Activated CD8-positive, alpha-beta T cell treated with anti-CD3 and anti-CD28 coated beads for 36 hours (primary cell): ENCODE measurements at regions not wholly inside any gene's neighbourhood (a gene's known extent, or its start where the extent isn't known, plus 50 kb on each side); places are given as distances from the start of the nearest gene placed in this dataset.

ENCODE experiments used
- ATAC-seq: fragments of 200-7000 bp; cut with Tn5 transposase; one replicate; pipeline ENCODE4 v1.10.0; 2021; ENCODE audit warnings: mild to moderate bottlenecking, moderate library complexity
- CTCF ChIA-PET: fragments of 350-600 bp; sonication (Branson Sonifier 250); formaldehyde crosslinking; loops from one replicate; lab custom pipeline; 2021; ENCODE audit warnings: antibody characterized with exemption; lab: Charles Lee
- POLR2A ChIA-PET: fragments of 350-600 bp; sonication (Branson Sonifier 250); formaldehyde crosslinking; loops from one replicate; lab custom pipeline; 2021; ENCODE audit warnings: antibody characterized with exemption; lab: Charles Lee
- DNase-seq: peaks from one replicate; pipeline ENCODE4 v3.0.0-alpha.2; 2020
- H3K27ac Mint-ChIP-seq: one replicate; pipeline ENCODE4 v1.8.0; 2021; ENCODE audit warnings: mild to moderate bottlenecking, mixed read lengths
- H3K27me3 Mint-ChIP-seq: one replicate; pipeline ENCODE4 v1.8.0; 2021; ENCODE audit warnings: mixed read lengths
- H3K36me3 Mint-ChIP-seq: one replicate; pipeline ENCODE4 v1.8.0; 2021; ENCODE audit warnings: low read depth, mixed read lengths
- H3K4me1 Mint-ChIP-seq: one replicate; pipeline ENCODE4 v1.8.0; 2021; ENCODE audit warnings: low read depth, mixed read lengths
- H3K4me3 Mint-ChIP-seq: one replicate; pipeline ENCODE4 v1.8.0; 2021; ENCODE audit warnings: mild to moderate bottlenecking, moderate library complexity, mixed read lengths
- H3K9me3 Mint-ChIP-seq: one replicate; pipeline ENCODE4 v1.8.0; 2021; ENCODE audit warnings: mixed read lengths
- intact Hi-C: fragments of 100-400 bp; cut with micrococcal nuclease; formaldehyde crosslinking; loops from one replicate; pipeline ENCODE4 v1.10.0; 2022
- TF ChIP-seq, protein P1 (sequence below): fragments of 200-600 bp; IDR thresholded peaks from one replicate; pipeline ENCODE4 v1.8.0; 2022; ENCODE audit warnings: antibody characterized with exemption, mild to moderate bottlenecking

DNA sequence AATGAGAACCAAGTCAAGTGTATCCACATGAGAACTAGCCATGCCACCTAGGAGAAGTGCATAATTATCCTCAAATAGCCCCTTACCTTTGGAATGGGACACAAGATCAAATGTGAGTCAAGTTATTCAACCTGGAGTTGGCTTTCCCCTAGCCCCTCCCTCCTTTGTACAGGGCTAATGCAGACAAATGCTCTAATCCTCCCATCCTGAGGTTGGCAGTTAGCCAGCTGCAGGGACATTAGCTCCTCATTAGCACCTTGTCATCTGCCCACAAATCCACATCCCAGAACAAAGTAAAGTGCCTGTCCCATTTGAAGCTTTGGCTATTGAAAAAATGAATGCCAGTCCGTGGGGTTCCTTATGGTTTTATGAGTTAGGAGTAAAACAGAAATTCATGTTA is 294.1 kb upstream of the FANCL start:
- ATAC-seq (no peak), DNase-seq (no peak)
- TF ChIP-seq, protein P1, sequence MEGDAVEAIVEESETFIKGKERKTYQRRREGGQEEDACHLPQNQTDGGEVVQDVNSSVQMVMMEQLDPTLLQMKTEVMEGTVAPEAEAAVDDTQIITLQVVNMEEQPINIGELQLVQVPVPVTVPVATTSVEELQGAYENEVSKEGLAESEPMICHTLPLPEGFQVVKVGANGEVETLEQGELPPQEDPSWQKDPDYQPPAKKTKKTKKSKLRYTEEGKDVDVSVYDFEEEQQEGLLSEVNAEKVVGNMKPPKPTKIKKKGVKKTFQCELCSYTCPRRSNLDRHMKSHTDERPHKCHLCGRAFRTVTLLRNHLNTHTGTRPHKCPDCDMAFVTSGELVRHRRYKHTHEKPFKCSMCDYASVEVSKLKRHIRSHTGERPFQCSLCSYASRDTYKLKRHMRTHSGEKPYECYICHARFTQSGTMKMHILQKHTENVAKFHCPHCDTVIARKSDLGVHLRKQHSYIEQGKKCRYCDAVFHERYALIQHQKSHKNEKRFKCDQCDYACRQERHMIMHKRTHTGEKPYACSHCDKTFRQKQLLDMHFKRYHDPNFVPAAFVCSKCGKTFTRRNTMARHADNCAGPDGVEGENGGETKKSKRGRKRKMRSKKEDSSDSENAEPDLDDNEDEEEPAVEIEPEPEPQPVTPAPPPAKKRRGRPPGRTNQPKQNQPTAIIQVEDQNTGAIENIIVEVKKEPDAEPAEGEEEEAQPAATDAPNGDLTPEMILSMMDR: no peak
- ChIA-PET POLR2A (no interaction called here), CTCF (no interaction called here)
- no peaks in the 10 kb centered on the region for H3K9me3 Mint-ChIP-seq
- intact Hi-C loops: no loop called here
- no peaks in the 10 kb centered on the region for H3K4me1 Mint-ChIP-seq
- no peaks in the 10 kb centered on the region for H3K27me3 Mint-ChIP-seq
- H3K36me3 Mint-ChIP-seq: no peaks in the 10 kb centered on the region
- no peak overlapping the region for H3K27ac Mint-ChIP-seq
- H3K4me3 Mint-ChIP-seq: no peak overlapping the region

DNA sequence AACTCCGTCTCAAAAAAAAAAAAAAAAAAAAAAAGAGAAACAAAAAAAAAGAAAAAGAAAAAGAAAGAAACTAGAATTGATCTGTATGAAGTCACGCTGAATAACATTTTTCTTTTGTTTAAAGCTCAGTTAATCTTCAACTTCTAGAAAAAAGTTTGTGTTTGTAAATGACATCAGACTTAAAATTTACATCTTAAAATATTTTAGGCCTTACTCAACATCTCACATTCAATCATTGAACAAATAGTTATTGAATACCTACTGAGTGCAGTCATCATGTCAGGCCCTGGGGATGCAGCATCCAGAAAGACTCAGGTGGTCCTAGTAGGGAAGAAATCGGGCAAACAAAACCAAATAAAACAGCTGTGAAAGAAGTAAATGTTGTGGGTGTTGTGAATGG is 292.3 kb upstream of the FANCL start:
- no peaks in the 10 kb centered on the region for H3K4me1 Mint-ChIP-seq
- TF ChIP-seq, protein P1: no peak
- ATAC-seq (no peak), DNase-seq (no peak)
- ChIA-PET POLR2A (no interaction called here), CTCF (no interaction called here)
- H3K27me3 Mint-ChIP-seq: no peaks in the 10 kb centered on the region
- intact Hi-C loops: no loop called here
- no peaks in the 10 kb centered on the region for H3K36me3 Mint-ChIP-seq
- H3K9me3 Mint-ChIP-seq: no peaks in the 10 kb centered on the region
- H3K27ac Mint-ChIP-seq: no peak overlapping the region
- H3K4me3 Mint-ChIP-seq: no peak overlapping the region

- H3K27me3 Mint-ChIP-seq: no peaks in the 10 kb centered on the region
- H3K27ac Mint-ChIP-seq: no peak overlapping the region
- no peak overlapping the region for H3K4me3 Mint-ChIP-seq
- no peaks in the 10 kb centered on the region for H3K36me3 Mint-ChIP-seq
- TF ChIP-seq, protein P1: no peak
- intact Hi-C loops: no loop called here
- ChIA-PET POLR2A (no interaction called here), CTCF (no interaction called here)
- H3K9me3 Mint-ChIP-seq: no peaks in the 10 kb centered on the region
- no peak for ATAC-seq
- H3K4me1 Mint-ChIP-seq: no peaks in the 10 kb centered on the region
- DNase-seq: no peak
Measured at GRCh38 chr2:58532641-58533040, 291.5 kb upstream of the FANCL start.

DNA sequence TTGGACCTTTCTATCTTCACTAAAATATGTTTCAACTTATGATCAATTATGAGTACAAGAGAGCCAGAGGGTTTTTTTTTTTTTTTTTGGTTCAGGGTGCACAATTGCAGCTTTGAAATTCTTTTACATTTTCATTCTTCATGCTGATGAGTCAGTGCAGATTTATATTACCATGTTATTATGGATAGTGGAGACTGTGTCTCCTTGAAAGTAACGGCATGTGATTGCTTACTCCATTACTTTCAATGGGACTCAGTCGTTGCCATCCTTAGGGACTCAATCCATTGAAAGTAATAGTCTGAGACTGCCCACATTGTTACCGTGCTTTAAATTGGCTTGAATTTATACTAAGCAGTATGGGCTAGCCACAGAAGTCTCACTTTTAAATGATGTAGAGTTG is 286.5 kb upstream of the FANCL start:
- Mint-ChIP-seq H3K36me3 (no peaks in the 10 kb centered on the region), H3K9me3 (no peaks in the 10 kb centered on the region), H3K4me3 (no peak overlapping the region), H3K27ac (no peak overlapping the region), H3K4me1 (no peaks in the 10 kb centered on the region), H3K27me3 (no peaks in the 10 kb centered on the region)
- intact Hi-C loops: no loop called here
- ChIA-PET POLR2A (no interaction called here), CTCF (no interaction called here)
- DNase-seq (no peak), ATAC-seq (no peak)
- TF ChIP-seq, protein P1: no peak

DNA sequence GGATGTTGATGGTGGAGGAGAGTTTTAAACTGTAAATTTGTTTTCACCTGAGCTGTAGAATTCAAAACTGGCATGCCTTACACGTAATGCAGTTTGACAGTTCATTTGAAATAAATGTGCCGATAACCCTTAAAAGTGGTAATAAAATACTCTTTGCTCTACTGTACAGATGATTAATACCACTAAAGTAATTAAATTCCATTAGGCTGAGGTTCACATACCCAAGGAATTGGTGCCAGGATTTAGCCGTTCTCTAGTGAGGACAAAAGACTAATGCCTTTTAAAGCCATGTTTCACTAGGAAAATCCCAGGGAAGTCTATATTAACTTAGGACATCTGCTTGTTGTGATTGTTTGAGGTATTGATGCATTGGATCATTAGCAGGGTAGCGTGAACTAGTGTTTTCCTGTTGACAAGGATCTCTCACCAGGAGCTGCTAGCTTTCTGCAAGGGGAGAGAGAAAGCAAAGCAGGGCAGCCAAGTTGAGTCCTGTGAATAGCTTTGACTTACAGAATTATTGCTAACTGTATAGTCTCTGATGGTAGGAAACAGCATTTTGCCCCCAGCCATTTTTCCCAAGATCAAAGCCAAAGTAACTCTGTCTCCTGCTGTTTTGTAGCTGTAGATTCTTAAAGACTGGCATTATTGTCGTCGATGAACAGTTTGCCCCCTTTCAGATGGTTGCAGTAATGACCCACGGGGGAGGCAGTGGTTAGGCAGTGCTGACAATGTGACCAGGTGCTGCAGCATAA is 280.9 kb upstream of the FANCL start:
- ChIA-PET POLR2A (no interaction called here), CTCF (interaction anchor here (0.8 kb wide), 1 partner anchor 507 kb away, joined by 3 read pairs; no protein-coding TSS in a partner anchor)
- intact Hi-C loops: no loop called here
- H3K27ac Mint-ChIP-seq: no peak overlapping the region
- no peaks in the 10 kb centered on the region for H3K36me3 Mint-ChIP-seq
- ATAC-seq (no peak), DNase-seq (no peak)
- H3K4me3 Mint-ChIP-seq: no peak overlapping the region
- TF ChIP-seq, protein P1: no peak
- H3K4me1 Mint-ChIP-seq: no peaks in the 10 kb centered on the region
- no peaks in the 10 kb centered on the region for H3K27me3 Mint-ChIP-seq
- H3K9me3 Mint-ChIP-seq: no peaks in the 10 kb centered on the region
